ENCODE measurements at regions not wholly inside any gene's neighbourhood (a gene's known extent, or its start where the extent isn't known, plus 50 kb on each side); places are given as distances from the start of the nearest gene placed in this dataset.

- no peak overlapping the region for H3K4me3 ChIP-seq (ENCODE audit: low read length)
- no peaks in the 10 kb centered on the region for H3K9me3 ChIP-seq (replicated peaks; ENCODE audit: insufficient read depth, low read length)
- no peak overlapping the region for H3K4me2 ChIP-seq (ENCODE audit: low read depth, low read length)
- H3K4me1 ChIP-seq (ENCODE audit: low read length): no peaks in the 10 kb centered on the region
- H3K27ac ChIP-seq (ENCODE audit: low read length): no peak overlapping the region
- no peak overlapping the region for H3K9ac ChIP-seq (ENCODE audit: low read length)
- DNase-seq: no peak
- no peaks in the 10 kb centered on the region for H4K20me1 ChIP-seq (ENCODE audit: insufficient read depth, low read length)
- H3K27me3 ChIP-seq (replicated peaks; ENCODE audit: insufficient read depth, low read length): no peaks in the 10 kb centered on the region
- no peaks in the 10 kb centered on the region for H3K79me2 ChIP-seq (ENCODE audit: low read length)
- H2AFZ ChIP-seq (ENCODE audit: low read length): no peak overlapping the region
- H3K36me3 ChIP-seq (replicated peaks; ENCODE audit: insufficient read depth, low read length): no peaks in the 10 kb centered on the region
- no peaks in the 10 kb centered on the region for H3F3A ChIP-seq (ENCODE audit: insufficient read depth, low read length)
- TF ChIP-seq EZH2 (optimal IDR thresholded peaks at IDR 0.05; ENCODE audit: low read depth, low read length) (no peak), EZH2phosphoT487 (IDR thresholded peaks at IDR 0.05; ENCODE audit: low read length) (no peak), CTCF (IDR thresholded peaks at IDR 0.05; ENCODE audit: low read length) (no peak)
- no peaks in the 10 kb centered on the region for H3K9me2 ChIP-seq (replicated peaks; ENCODE audit: insufficient read depth, low read length)
Measured at GRCh38 chr10:35938160-35938559, 296.1 kb upstream of the FZD8 start.

GRCh38 chr10:35937546-35937945 is 295.4 kb upstream of the FZD8 start:
- Histone ChIP-seq H3K27ac (ENCODE audit: low read length) (no peak overlapping the region), H4K20me1 (ENCODE audit: insufficient read depth, low read length) (no peaks in the 10 kb centered on the region), H3K9ac (ENCODE audit: low read length) (no peak overlapping the region), H3K4me2 (ENCODE audit: low read depth, low read length) (no peak overlapping the region), H3K4me1 (ENCODE audit: low read length) (no peaks in the 10 kb centered on the region), H3K9me2 (replicated peaks; ENCODE audit: insufficient read depth, low read length) (no peaks in the 10 kb centered on the region), H2AFZ (ENCODE audit: low read length) (no peak overlapping the region), H3F3A (ENCODE audit: insufficient read depth, low read length) (no peaks in the 10 kb centered on the region), H3K4me3 (ENCODE audit: low read length) (no peak overlapping the region), H3K27me3 (replicated peaks; ENCODE audit: insufficient read depth, low read length) (no peaks in the 10 kb centered on the region), H3K9me3 (replicated peaks; ENCODE audit: insufficient read depth, low read length) (no peaks in the 10 kb centered on the region), H3K36me3 (replicated peaks; ENCODE audit: insufficient read depth, low read length) (no peaks in the 10 kb centered on the region), H3K79me2 (ENCODE audit: low read length) (no peaks in the 10 kb centered on the region)
- no peak for DNase-seq
- no peak for TF ChIP-seq EZH2 (optimal IDR thresholded peaks at IDR 0.05; ENCODE audit: low read depth, low read length)
- no peak for TF ChIP-seq EZH2phosphoT487 (IDR thresholded peaks at IDR 0.05; ENCODE audit: low read length)
- TF ChIP-seq CTCF (IDR thresholded peaks at IDR 0.05; ENCODE audit: low read length): no peak

- TF ChIP-seq EZH2phosphoT487 (IDR thresholded peaks at IDR 0.05; ENCODE audit: low read length) (no peak), EZH2 (optimal IDR thresholded peaks at IDR 0.05; ENCODE audit: low read depth, low read length) (no peak)
- H3K79me2 ChIP-seq (ENCODE audit: low read length): no peaks in the 10 kb centered on the region
Measured at GRCh38 chr10:35934642-35934995, 292.5 kb upstream of the FZD8 start.

GRCh38 chr10:35933940-35934641 is 292.0 kb upstream of the FZD8 start:
- Histone ChIP-seq H3K79me2 (ENCODE audit: low read length) (no peaks in the 10 kb centered on the region), H3K9ac (ENCODE audit: low read length) (no peak overlapping the region), H3F3A (ENCODE audit: insufficient read depth, low read length) (no peaks in the 10 kb centered on the region), H3K27ac (ENCODE audit: low read length) (no peak overlapping the region), H3K4me1 (ENCODE audit: low read length) (no peaks in the 10 kb centered on the region), H3K9me3 (replicated peaks; ENCODE audit: insufficient read depth, low read length) (no peaks in the 10 kb centered on the region), H4K20me1 (ENCODE audit: insufficient read depth, low read length) (no peaks in the 10 kb centered on the region), H3K4me2 (ENCODE audit: low read depth, low read length) (no peak overlapping the region), H3K9me2 (replicated peaks; ENCODE audit: insufficient read depth, low read length) (no peaks in the 10 kb centered on the region), H2AFZ (ENCODE audit: low read length) (no peak overlapping the region), H3K27me3 (replicated peaks; ENCODE audit: insufficient read depth, low read length) (no peaks in the 10 kb centered on the region), H3K4me3 (ENCODE audit: low read length) (no peak overlapping the region), H3K36me3 (replicated peaks; ENCODE audit: insufficient read depth, low read length) (no peaks in the 10 kb centered on the region)
- TF ChIP-seq CTCF (IDR thresholded peaks at IDR 0.05; ENCODE audit: low read length) (no peak), EZH2phosphoT487 (IDR thresholded peaks at IDR 0.05; ENCODE audit: low read length) (no peak)
- no peak for DNase-seq

More at GRCh38 chr10:35934642-35934995, 292.5 kb upstream of the FZD8 start:
- Histone ChIP-seq H3K4me3 (ENCODE audit: low read length) (no peak overlapping the region), H3K4me2 (ENCODE audit: low read depth, low read length) (no peak overlapping the region), H4K20me1 (ENCODE audit: insufficient read depth, low read length) (no peaks in the 10 kb centered on the region), H3F3A (ENCODE audit: insufficient read depth, low read length) (no peaks in the 10 kb centered on the region), H3K4me1 (ENCODE audit: low read length) (no peaks in the 10 kb centered on the region), H3K9me2 (replicated peaks; ENCODE audit: insufficient read depth, low read length) (no peaks in the 10 kb centered on the region), H3K36me3 (replicated peaks; ENCODE audit: insufficient read depth, low read length) (no peaks in the 10 kb centered on the region), H3K27me3 (replicated peaks; ENCODE audit: insufficient read depth, low read length) (no peaks in the 10 kb centered on the region), H3K9ac (ENCODE audit: low read length) (no peak overlapping the region), H3K9me3 (replicated peaks; ENCODE audit: insufficient read depth, low read length) (no peaks in the 10 kb centered on the region), H3K27ac (ENCODE audit: low read length) (no peak overlapping the region), H2AFZ (ENCODE audit: low read length) (no peak overlapping the region)
- DNase-seq: no peak

Measured in MM.1S (cell line).